ENCODE measurements at regions not wholly inside any gene's neighbourhood (a gene's known extent, or its start where the extent isn't known, plus 50 kb on each side); places are given as distances from the start of the nearest gene placed in this dataset.

GRCh38 chr2:105180491-105180972 lies 61.0 kb upstream of the GPR45 start:
- Histone ChIP-seq H3K27me3 (ENCODE audit: control insufficient read depth in 3 of 3, insufficient read depth in 3 of 3, low read length in 2 of 3) (peaks cover 0 to 17% (median 14%) of the 10 kb centered on the region in 3 donors), H3K9ac (ENCODE audit: insufficient read depth in 1 of 2, low read length in 2 of 2) (no peak overlapping the region), H3K36me3 (ENCODE audit: control insufficient read depth in 4 of 4, insufficient read depth in 4 of 4, low read length in 4 of 4) (no peaks in the 10 kb centered on the region), H3K4me3 (no peak overlapping the region), H3K4me1 (ENCODE audit: control insufficient read depth in 5 of 5, insufficient read depth in 5 of 5, low read length in 5 of 5) (peaks cover 0 to 7% (median 0%) of the 10 kb centered on the region in 5 donors), H3K9me3 (ENCODE audit: control insufficient read depth in 4 of 4, insufficient read depth in 3 of 4, low read length in 3 of 4) (no peaks in the 10 kb centered on the region), H3K27ac (ENCODE audit: low read depth in 1 of 2, low read length in 1 of 2) (no peak overlapping the region)
- DNase-seq (no peak), ATAC-seq (ENCODE audit: insufficient read depth, low FRiP score) (no peak)
- TF ChIP-seq, protein P1, sequence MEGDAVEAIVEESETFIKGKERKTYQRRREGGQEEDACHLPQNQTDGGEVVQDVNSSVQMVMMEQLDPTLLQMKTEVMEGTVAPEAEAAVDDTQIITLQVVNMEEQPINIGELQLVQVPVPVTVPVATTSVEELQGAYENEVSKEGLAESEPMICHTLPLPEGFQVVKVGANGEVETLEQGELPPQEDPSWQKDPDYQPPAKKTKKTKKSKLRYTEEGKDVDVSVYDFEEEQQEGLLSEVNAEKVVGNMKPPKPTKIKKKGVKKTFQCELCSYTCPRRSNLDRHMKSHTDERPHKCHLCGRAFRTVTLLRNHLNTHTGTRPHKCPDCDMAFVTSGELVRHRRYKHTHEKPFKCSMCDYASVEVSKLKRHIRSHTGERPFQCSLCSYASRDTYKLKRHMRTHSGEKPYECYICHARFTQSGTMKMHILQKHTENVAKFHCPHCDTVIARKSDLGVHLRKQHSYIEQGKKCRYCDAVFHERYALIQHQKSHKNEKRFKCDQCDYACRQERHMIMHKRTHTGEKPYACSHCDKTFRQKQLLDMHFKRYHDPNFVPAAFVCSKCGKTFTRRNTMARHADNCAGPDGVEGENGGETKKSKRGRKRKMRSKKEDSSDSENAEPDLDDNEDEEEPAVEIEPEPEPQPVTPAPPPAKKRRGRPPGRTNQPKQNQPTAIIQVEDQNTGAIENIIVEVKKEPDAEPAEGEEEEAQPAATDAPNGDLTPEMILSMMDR (IDR thresholded peaks at IDR 0.05; ENCODE audit: control extremely low read depth, extremely low read depth): no peak
- 79 to 84% methylated on average over 11 of the region's 11 CpGs for WGBS, 2 donors

GRCh38 chr2:105181282-105181681 lies 60.3 kb upstream of the GPR45 start:
- ATAC-seq (ENCODE audit: insufficient read depth, low FRiP score): no peak
- no peak overlapping the region for H3K27ac ChIP-seq (ENCODE audit: low read depth in 1 of 2, low read length in 1 of 2)
- H3K27me3 ChIP-seq (ENCODE audit: control insufficient read depth in 3 of 3, insufficient read depth in 3 of 3, low read length in 2 of 3): peaks cover 0 to 17% (median 14%) of the 10 kb centered on the region in 3 donors
- H3K4me3 ChIP-seq: no peak overlapping the region
- no peaks in the 10 kb centered on the region for H3K36me3 ChIP-seq (ENCODE audit: control insufficient read depth in 4 of 4, insufficient read depth in 4 of 4, low read length in 4 of 4)
- peaks cover 0 to 4% (median 0%) of the 10 kb centered on the region in 4 donors for H3K9me3 ChIP-seq (ENCODE audit: control insufficient read depth in 4 of 4, insufficient read depth in 3 of 4, low read length in 3 of 4)
- 31 to 33% methylated on average over 6 of the region's 6 CpGs for WGBS, 2 donors
- DNase-seq: no peak
- H3K4me1 ChIP-seq (ENCODE audit: control insufficient read depth in 5 of 5, insufficient read depth in 5 of 5, low read length in 5 of 5): peaks cover 0 to 6% (median 0%) of the 10 kb centered on the region in 5 donors
- no peak overlapping the region for H3K9ac ChIP-seq (ENCODE audit: insufficient read depth in 1 of 2, low read length in 2 of 2)
- TF ChIP-seq, protein P1 (IDR thresholded peaks at IDR 0.05; ENCODE audit: control extremely low read depth, extremely low read depth): no peak

- WGBS, 2 donors: 82 to 90% methylated on average over 10 of the region's 10 CpGs
- TF ChIP-seq, protein P1 (IDR thresholded peaks at IDR 0.05; ENCODE audit: control extremely low read depth, extremely low read depth): no peak
- peaks cover 0 to 4% (median 0%) of the 10 kb centered on the region in 4 donors for H3K9me3 ChIP-seq (ENCODE audit: control insufficient read depth in 4 of 4, insufficient read depth in 3 of 4, low read length in 3 of 4)
- DNase-seq (no peak), ATAC-seq (ENCODE audit: insufficient read depth, low FRiP score) (no peak)
- peaks cover 0 to 2% (median 0%) of the 10 kb centered on the region in 3 donors for H3K27me3 ChIP-seq (ENCODE audit: control insufficient read depth in 3 of 3, insufficient read depth in 3 of 3, low read length in 2 of 3)
- no peaks in the 10 kb centered on the region for H3K36me3 ChIP-seq (ENCODE audit: control insufficient read depth in 4 of 4, insufficient read depth in 4 of 4, low read length in 4 of 4)
- no peak overlapping the region for H3K4me3 ChIP-seq
- H3K9ac ChIP-seq (ENCODE audit: insufficient read depth in 1 of 2, low read length in 2 of 2): no peak overlapping the region
- H3K27ac ChIP-seq (ENCODE audit: low read depth in 1 of 2, low read length in 1 of 2): no peak overlapping the region
- peaks cover 0 to 7% (median 0%) of the 10 kb centered on the region in 5 donors for H3K4me1 ChIP-seq (ENCODE audit: control insufficient read depth in 5 of 5, insufficient read depth in 5 of 5, low read length in 5 of 5)
Measured at GRCh38 chr2:105183555-105184323, 57.8 kb upstream of the GPR45 start.
